H1 (cell line): ENCODE measurements at regions not wholly inside any gene's neighbourhood (a gene's known extent, or its start where the extent isn't known, plus 50 kb on each side); places are given as distances from the start of the nearest gene placed in this dataset.

ENCODE experiments used
- CTCF ChIA-PET: fragments of 300-600 bp; sonication (Branson Sonifier 250); formaldehyde crosslinking; loops from one replicate; lab custom pipeline; 2021; ENCODE audit not compliant: partially characterized antibody; lab: Charles Lee
- POLR2A ChIA-PET: fragments of 300-600 bp; sonication (Branson Sonifier 250); formaldehyde crosslinking; loops from one replicate; lab custom pipeline; 2021; ENCODE audit warnings: inconsistent platforms; ENCODE audit not compliant: partially characterized antibody; lab: Charles Lee
- DNase-seq, 2 experiments: peaks; one replicate each; pipeline versions ENCODE4 v3.0.0 to v3.0.0-alpha.2; 2010 to 2022; ENCODE audit warnings: low spot score in 2 of 2, low read depth in 1 of 2, mixed read lengths in 1 of 2
- FAIRE-seq: peaks from 2 replicates; lab custom pipeline; 2011; peaks lifted over from hg19 to GRCh38; lab: Jason Lieb, UNC
- H2AFZ ChIP-seq: 2 replicates; pipeline ENCODE4 v1.8.1; 2012; ENCODE audit warnings: low read length, inconsistent platforms
- H2AK5ac ChIP-seq: 2 replicates; pipeline ENCODE4 v1.6.1; 2013; ENCODE audit warnings: low read depth, low read length
- H2BK120ac ChIP-seq: replicated peaks from 2 replicates; pipeline ENCODE3; 2013; ENCODE audit warnings: low read depth, low read length, inconsistent platforms
- H2BK12ac ChIP-seq: 2 replicates; pipeline ENCODE4 v1.6.1; 2013; ENCODE audit warnings: low read depth, low read length
- H2BK15ac ChIP-seq: 2 replicates; pipeline ENCODE4 v1.6.1; 2013; ENCODE audit warnings: low read length
- H2BK20ac ChIP-seq: 2 replicates; pipeline ENCODE4 v1.6.1; 2013; ENCODE audit warnings: low read length
- H2BK5ac ChIP-seq: 2 replicates; pipeline ENCODE4 v1.6.1; 2013; ENCODE audit warnings: low read depth, low read length
- H3K14ac ChIP-seq: 2 replicates; pipeline ENCODE4 v1.6.1; 2013; ENCODE audit warnings: inconsistent platforms; ENCODE audit not compliant: insufficient read length
- H3K18ac ChIP-seq: 2 replicates; pipeline ENCODE4 v1.6.1; 2013; ENCODE audit warnings: low read length; ENCODE audit errors: extremely low read depth
- H3K23ac ChIP-seq: 2 replicates; pipeline ENCODE4 v1.6.1; 2013; ENCODE audit warnings: inconsistent platforms; ENCODE audit not compliant: insufficient read length
- H3K23me2 ChIP-seq: 2 replicates; pipeline ENCODE4 v1.6.1; 2013; ENCODE audit warnings: low read depth, low read length
- H3K27ac ChIP-seq: 2 replicates; pipeline ENCODE4 v1.6.1; 2011; ENCODE audit warnings: low read depth, low read length, inconsistent platforms
- H3K27me3 ChIP-seq, 4 experiments: replicated peaks in 1 of 4; 1 replicate in 1 of 4; 2 replicates in 3 of 4; pipeline versions ENCODE4 v1.6.1 to v1.8.1; 2011 to 2013; ENCODE audit warnings: low read length in 3 of 4, mild to moderate bottlenecking in 3 of 4, inconsistent platforms in 2 of 4, mixed read lengths in 2 of 4, moderate library complexity in 1 of 4; ENCODE audit not compliant: control insufficient read depth in 3 of 4, insufficient read depth in 3 of 4; ENCODE audit errors: extremely low read depth in 1 of 4
- H3K36me3 ChIP-seq, 4 experiments: 2 replicates each; pipeline versions ENCODE4 v1.6.1 to v1.8.1; 2011 to 2013; ENCODE audit warnings: mild to moderate bottlenecking in 4 of 4, low read length in 3 of 4, moderate library complexity in 2 of 4, control low read depth in 1 of 4, inconsistent platforms in 1 of 4; ENCODE audit not compliant: insufficient read depth in 4 of 4, control insufficient read depth in 2 of 4
- H3K4ac ChIP-seq: replicated peaks from 2 replicates; pipeline ENCODE3; 2013; ENCODE audit warnings: low read length, low read depth, mixed read lengths, inconsistent platforms; ENCODE audit not compliant: insufficient read length
- H3K4me1 ChIP-seq, 4 experiments: replicated peaks in 1 of 4; 1 replicate in 1 of 4; 2 replicates in 3 of 4; pipeline versions ENCODE4 v1.6.1 to v1.8.1; 2011 to 2013; ENCODE audit warnings: low read length in 3 of 4, inconsistent platforms in 2 of 4, mixed read lengths in 1 of 4; ENCODE audit not compliant: insufficient read depth in 4 of 4, control insufficient read depth in 3 of 4
- H3K4me2 ChIP-seq, 2 experiments: 2 replicates each; pipeline versions ENCODE4 v1.6.1 to v1.8.1; 2011 to 2013; ENCODE audit warnings: low read depth in 2 of 2, low read length in 2 of 2, control low read depth in 1 of 2, inconsistent platforms in 1 of 2, mild to moderate bottlenecking in 1 of 2; ENCODE audit not compliant: insufficient read depth in 1 of 2
- H3K4me3 ChIP-seq, 4 experiments: fragments of 200-600, 300-600 bp in 1 of 4; sonication (generic), shearing (Covaris generic), sonication (Bioruptor Twin) in 1 of 4; 2 replicates each; pipeline versions ENCODE4 v1.5.1 to v1.8.1; 2011 to 2016; ENCODE audit warnings: low read length in 4 of 4, low read depth in 3 of 4, control low read depth in 2 of 4, inconsistent platforms in 2 of 4, mild to moderate bottlenecking in 2 of 4, mixed read lengths in 1 of 4, moderate library complexity in 1 of 4; ENCODE audit not compliant: insufficient read depth in 2 of 4; ENCODE audit errors: extremely low read depth in 1 of 4
- H3K56ac ChIP-seq: replicated peaks from 2 replicates; pipeline ENCODE3; 2013; ENCODE audit warnings: low read depth, mild to moderate bottlenecking, mixed read lengths, low read length, inconsistent platforms; ENCODE audit not compliant: insufficient read length
- H3K79me1 ChIP-seq: 2 replicates; pipeline ENCODE4 v1.6.1; 2013; ENCODE audit warnings: low read depth, low read length, control low read depth
- H3K79me2 ChIP-seq, 2 experiments: 2 replicates each; pipeline versions ENCODE4 v1.6.1 to v1.8.1; 2012 to 2013; ENCODE audit warnings: low read length in 2 of 2, mild to moderate bottlenecking in 2 of 2, inconsistent platforms in 1 of 2; ENCODE audit not compliant: insufficient read depth in 2 of 2, control insufficient read depth in 1 of 2
- H3K9ac ChIP-seq, 4 experiments: replicated peaks in 1 of 4; 1 replicate in 1 of 4; 2 replicates in 3 of 4; pipeline versions ENCODE4 v1.6.1 to v1.8.1; 2011 to 2013; ENCODE audit warnings: low read depth in 3 of 4, low read length in 3 of 4, control low read depth in 2 of 4, mild to moderate bottlenecking in 2 of 4, moderate library complexity in 2 of 4, inconsistent platforms in 1 of 4; ENCODE audit errors: extremely low read depth in 1 of 4
- H3K9me3 ChIP-seq, 2 experiments: 2 replicates each; pipeline versions ENCODE4 v1.6.1 to v1.8.1; 2012 to 2013; ENCODE audit warnings: mild to moderate bottlenecking in 2 of 2, moderate library complexity in 2 of 2, control low read depth in 1 of 2, inconsistent platforms in 1 of 2, low read depth in 1 of 2, low read length in 1 of 2, mixed read lengths in 1 of 2; ENCODE audit not compliant: insufficient read depth in 2 of 2
- H4K20me1 ChIP-seq, 2 experiments: replicated peaks in 1 of 2; 2 replicates each; pipeline versions ENCODE3 to v1.8.1; 2011 to 2013; ENCODE audit warnings: inconsistent platforms in 2 of 2, low read length in 2 of 2, mild to moderate bottlenecking in 1 of 2; ENCODE audit not compliant: insufficient read depth in 2 of 2, control insufficient read depth in 1 of 2
- H4K5ac ChIP-seq: 2 replicates; pipeline ENCODE4 v1.6.1; 2013; ENCODE audit warnings: low read length, low read depth, mixed read lengths, inconsistent platforms; ENCODE audit not compliant: insufficient read length
- H4K8ac ChIP-seq: 2 replicates; pipeline ENCODE4 v1.8.0; 2013; ENCODE audit warnings: mild to moderate bottlenecking, moderate library complexity, low read length, inconsistent platforms; ENCODE audit not compliant: insufficient read depth; ENCODE audit errors: extremely low read depth
- H4K91ac ChIP-seq: replicated peaks from 2 replicates; pipeline ENCODE3; 2013; ENCODE audit warnings: low read length, mixed read lengths, inconsistent platforms; ENCODE audit not compliant: insufficient read length
- MAFK ChIP-seq: IDR thresholded peaks from 2 replicates; pipeline ENCODE4 v1.6.1; 2012; ENCODE audit warnings: low read depth, mild to moderate bottlenecking, improper control_type of control experiment, low read length
- TCF12 ChIP-seq: IDR thresholded peaks from 2 replicates; pipeline ENCODE4 v1.6.1; 2011; ENCODE audit warnings: low read depth, mild to moderate bottlenecking, low read length
- WGBS, 2 experiments: shearing (Covaris generic) in 1 of 2; methylation state at CpG; one replicate each; pipeline versions ENCODE4 v1.1.6 to v1.1.7; 2013 to 2015; ENCODE audit warnings: low lambda C conversion rate in 2 of 2, mixed read lengths in 2 of 2, inconsistent platforms in 1 of 2, low coverage in 1 of 2, missing lambda C conversion rate in 1 of 2; ENCODE audit not compliant: insufficient replicate concordance in 2 of 2, insufficient coverage in 1 of 2, insufficient read length in 1 of 2; ENCODE audit errors: extremely low coverage in 1 of 2, missing lambda C conversion rate in 1 of 2; 5-methylcytosine and 5-hydroxymethylcytosine counted together

DNA sequence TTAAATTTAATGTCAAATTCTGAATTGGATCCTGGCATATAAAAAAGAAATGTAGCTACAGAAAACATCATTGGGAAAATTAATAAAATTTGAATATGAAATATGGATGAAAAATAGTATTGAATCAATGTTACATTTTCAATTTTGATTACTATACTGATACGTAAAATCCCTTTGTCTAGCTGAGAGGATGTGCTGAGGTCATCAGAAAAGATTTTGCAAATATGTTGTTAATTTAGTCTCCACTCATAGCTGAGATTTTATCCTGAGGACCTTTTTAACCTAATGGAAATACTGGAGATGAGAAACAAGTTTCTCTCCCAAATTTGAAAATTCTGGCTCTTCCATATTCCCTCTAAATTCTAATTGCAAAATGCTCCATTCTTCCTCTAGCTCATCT is 84.4 kb upstream of the ADAMTS16 start:
- no peak for DNase-seq

More for the DNA sequence above, 84.4 kb upstream of the ADAMTS16 start:
- Histone ChIP-seq H2BK12ac (no peak overlapping the region), H3K4ac (no peak overlapping the region), H3K79me1 (no peaks in the 10 kb centered on the region), H3K23me2 (no peaks in the 10 kb centered on the region), H4K5ac (no peak overlapping the region), H3K23ac (no peak overlapping the region), H3K9ac (no peak overlapping the region), H3K14ac (no peak overlapping the region), H3K18ac (no peak overlapping the region), H3K9me3 (0 out of 4 replicates have a peak, but pooled peaks cover 0 to 2% of the 10 kb centered on the region in 2 experiments), H4K91ac (no peak overlapping the region), H3K4me1 (peaks cover 0 to 3% (median 0%) of the 10 kb centered on the region in 4 experiments; a peak in 1 of 7 replicates), H2BK15ac (no peak overlapping the region), H2BK120ac (no peak overlapping the region), H4K8ac (no peak overlapping the region), H3K79me2 (no peaks in the 10 kb centered on the region), H2AFZ (no peak overlapping the region), H3K27ac (no peak overlapping the region), H3K36me3 (no peaks in the 10 kb centered on the region), H3K4me2 (no peak overlapping the region), H4K20me1 (no peaks in the 10 kb centered on the region), H2BK5ac (no peak overlapping the region), H3K56ac (no peak overlapping the region), H3K27me3 (no peaks in the 10 kb centered on the region), H3K4me3 (no peak overlapping the region), H2AK5ac (no peak overlapping the region), H2BK20ac (no peak overlapping the region)
- POLR2A ChIA-PET, result interaction anchor here (1.1 kb wide), 1 partner anchor 82 kb away, joined by 3 read pairs; no protein-coding TSS in a partner anchor
- TF ChIP-seq TCF12 (no peak), MAFK (peak; percentile 54; the same call in 1 of the 2 replicates)
- 81% methylated on average over 1 of the region's 1 CpG; no CpG with 5 or more reads in 1 of the 2 experiments for WGBS, 2 experiments
- FAIRE-seq, result no peak
- CTCF ChIA-PET, result no interaction called here
